Prostate gland (tissue), 2 donors: ENCODE measurements at regions not wholly inside any gene's neighbourhood (a gene's known extent, or its start where the extent isn't known, plus 50 kb on each side); places are given as distances from the start of the nearest gene placed in this dataset.

Experiments used
- POLR2A ChIP-seq: fragments of 450-650 bp; IDR thresholded peaks from one replicate; pipeline ENCODE4 v1.6.1; 2016; ENCODE audit warnings: antibody characterized with exemption, mild to moderate bottlenecking
- POLR2AphosphoS5 ChIP-seq: sonication (generic); formaldehyde crosslinking; IDR thresholded peaks from one replicate; pipeline ENCODE4 v1.6.1; 2017; ENCODE audit warnings: antibody characterized with exemption
- TF ChIP-seq, protein P1 (sequence below), 4 experiments: fragments of 200-600 bp in 2 of 4; fragments of 450-650 bp in 2 of 4; sonication (generic) in 2 of 4; IDR thresholded peaks; 1 replicate in 3 of 4; 2 replicates in 1 of 4; pipeline ENCODE4 v1.5.1; 2016 to 2019; ENCODE audit warnings: antibody characterized with exemption in 4 of 4, mild to moderate bottlenecking in 2 of 4, moderate library complexity in 2 of 4

GRCh38 chr20:47927385-47927851 is 142.1 kb upstream of the SULF2 start:
- TF ChIP-seq POLR2AphosphoS5: peak; percentile 64
- TF ChIP-seq, protein P1, sequence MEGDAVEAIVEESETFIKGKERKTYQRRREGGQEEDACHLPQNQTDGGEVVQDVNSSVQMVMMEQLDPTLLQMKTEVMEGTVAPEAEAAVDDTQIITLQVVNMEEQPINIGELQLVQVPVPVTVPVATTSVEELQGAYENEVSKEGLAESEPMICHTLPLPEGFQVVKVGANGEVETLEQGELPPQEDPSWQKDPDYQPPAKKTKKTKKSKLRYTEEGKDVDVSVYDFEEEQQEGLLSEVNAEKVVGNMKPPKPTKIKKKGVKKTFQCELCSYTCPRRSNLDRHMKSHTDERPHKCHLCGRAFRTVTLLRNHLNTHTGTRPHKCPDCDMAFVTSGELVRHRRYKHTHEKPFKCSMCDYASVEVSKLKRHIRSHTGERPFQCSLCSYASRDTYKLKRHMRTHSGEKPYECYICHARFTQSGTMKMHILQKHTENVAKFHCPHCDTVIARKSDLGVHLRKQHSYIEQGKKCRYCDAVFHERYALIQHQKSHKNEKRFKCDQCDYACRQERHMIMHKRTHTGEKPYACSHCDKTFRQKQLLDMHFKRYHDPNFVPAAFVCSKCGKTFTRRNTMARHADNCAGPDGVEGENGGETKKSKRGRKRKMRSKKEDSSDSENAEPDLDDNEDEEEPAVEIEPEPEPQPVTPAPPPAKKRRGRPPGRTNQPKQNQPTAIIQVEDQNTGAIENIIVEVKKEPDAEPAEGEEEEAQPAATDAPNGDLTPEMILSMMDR (IDR thresholded peaks at IDR 0.05): no peak
- no peak for TF ChIP-seq POLR2A
